CD4-positive, alpha-beta memory T cell (primary cell): ENCODE measurements at regions not wholly inside any gene's neighbourhood (a gene's known extent, or its start where the extent isn't known, plus 50 kb on each side); places are given as distances from the start of the nearest gene placed in this dataset.

Experiments used
- CTCF ChIA-PET: fragments of 350-600 bp; sonication (Branson Sonifier 250); formaldehyde crosslinking; loops from one replicate; lab custom pipeline; 2021; ENCODE audit warnings: inconsistent platforms; ENCODE audit not compliant: partially characterized antibody; lab: Charles Lee
- POLR2A ChIA-PET: fragments of 350-600 bp; sonication (Branson Sonifier 250); formaldehyde crosslinking; loops from one replicate; lab custom pipeline; 2021; ENCODE audit not compliant: partially characterized antibody; lab: Charles Lee
- DNase-seq, 5 donors: peaks; one replicate each; pipeline versions ENCODE4 v3.0.0 to v3.0.0-alpha.2; 2020 to 2022; ENCODE audit warnings: mixed read lengths in 1 of 5
- H3K27ac ChIP-seq: one replicate; pipeline ENCODE4 v1.7.0; 2013; ENCODE audit warnings: low read depth, low read length
- H3K27me3 ChIP-seq: 2 replicates; pipeline ENCODE4 v1.7.0; 2013; ENCODE audit warnings: mild to moderate bottlenecking, low read length, moderate library complexity; ENCODE audit not compliant: insufficient read depth
- H3K36me3 ChIP-seq: 2 replicates; pipeline ENCODE4 v1.7.0; 2013; ENCODE audit warnings: mild to moderate bottlenecking, low read length, moderate library complexity; ENCODE audit not compliant: insufficient read depth
- H3K4me1 ChIP-seq: 2 replicates; pipeline ENCODE4 v1.7.0; 2013; ENCODE audit warnings: mild to moderate bottlenecking, low read length, moderate library complexity; ENCODE audit not compliant: insufficient read depth
- H3K4me3 ChIP-seq, 2 donors: one replicate each; pipeline ENCODE4 v1.7.0; 2013; ENCODE audit warnings: low read length in 2 of 2, mild to moderate bottlenecking in 1 of 2
- H3K9me3 ChIP-seq, 2 donors: one replicate each; pipeline ENCODE4 v1.7.0; 2013; ENCODE audit warnings: low read length in 2 of 2, control low read depth in 1 of 2; ENCODE audit not compliant: control insufficient read depth in 1 of 2
- H3K27ac Mint-ChIP-seq, 7 donors: one replicate each; pipeline ENCODE4 v1.8.0; 2020 to 2021; ENCODE audit warnings: mixed read lengths in 7 of 7, mild to moderate bottlenecking in 6 of 7, inconsistent platforms in 3 of 7, moderate library complexity in 3 of 7
- H3K27me3 Mint-ChIP-seq, 2 donors: one replicate each; pipeline ENCODE4 v1.8.0; 2020 to 2021; ENCODE audit warnings: mixed read lengths in 2 of 2
- H3K36me3 Mint-ChIP-seq, 2 donors: one replicate each; pipeline ENCODE4 v1.8.0; 2020 to 2021; ENCODE audit warnings: mixed read lengths in 2 of 2, inconsistent platforms in 1 of 2, mild to moderate bottlenecking in 1 of 2
- H3K4me1 Mint-ChIP-seq, 4 donors: one replicate each; pipeline ENCODE4 v1.8.0; 2020 to 2021; ENCODE audit warnings: mixed read lengths in 4 of 4, mild to moderate bottlenecking in 1 of 4
- H3K4me3 Mint-ChIP-seq, 8 donors: one replicate each; pipeline ENCODE4 v1.8.0; 2020 to 2021; ENCODE audit warnings: mixed read lengths in 8 of 8, mild to moderate bottlenecking in 7 of 8, moderate library complexity in 6 of 8, inconsistent platforms in 3 of 8
- H3K9me3 Mint-ChIP-seq, 8 donors: one replicate each; pipeline ENCODE4 v1.8.0; 2020 to 2021; ENCODE audit warnings: mixed read lengths in 8 of 8, mild to moderate bottlenecking in 5 of 8, inconsistent platforms in 3 of 8, moderate library complexity in 1 of 8
- intact Hi-C: fragments of 100-400 bp; cut with micrococcal nuclease; formaldehyde crosslinking; loops from one replicate; pipeline ENCODE4 v1.15.1; 2023

GRCh38 chr6:907928-908327 is 215.0 kb upstream of the EXOC2 start:
- POLR2A ChIA-PET: no interaction called here
- no peak for DNase-seq
- no peaks in the 10 kb centered on the region for H3K36me3 ChIP-seq

GRCh38 chr6:906920-907319 is 214.0 kb upstream of the EXOC2 start:
- Mint-ChIP-seq H3K4me3 (no peak overlapping the region), H3K27me3 (peaks cover 6 to 12% of the 10 kb centered on the region in 2 donors), H3K4me1 (peaks cover 0 to under 1% (median 0%) of the 10 kb centered on the region in 4 donors), H3K9me3 (peaks cover 0 to 5% (median 0%) of the 10 kb centered on the region in 8 donors), H3K27ac (no peak overlapping the region), H3K36me3 (no peaks in the 10 kb centered on the region)
- ChIA-PET CTCF (no interaction called here), POLR2A (no interaction called here)
- DNase-seq: no peak
- no peak overlapping the region for H3K4me3 ChIP-seq
- no peaks in the 10 kb centered on the region for H3K36me3 ChIP-seq
- H3K27ac ChIP-seq: no peak overlapping the region
- intact Hi-C loops: no loop called here
- no peaks in the 10 kb centered on the region for H3K9me3 ChIP-seq
- no peaks in the 10 kb centered on the region for H3K4me1 ChIP-seq
- no peaks in the 10 kb centered on the region for H3K27me3 ChIP-seq

More at GRCh38 chr6:907928-908327, 215.0 kb upstream of the EXOC2 start:
- H3K27me3 Mint-ChIP-seq: peaks cover 8 to 19% of the 10 kb centered on the region in 2 donors
- H3K36me3 Mint-ChIP-seq: no peaks in the 10 kb centered on the region
- H3K9me3 Mint-ChIP-seq: peaks cover 0 to 5% (median 0%) of the 10 kb centered on the region in 8 donors
- H3K27me3 ChIP-seq: no peaks in the 10 kb centered on the region
- H3K4me1 Mint-ChIP-seq: peaks cover 0 to 3% (median 0%) of the 10 kb centered on the region in 4 donors
- H3K4me3 Mint-ChIP-seq: no peak overlapping the region
- H3K4me3 ChIP-seq: no peak overlapping the region
- H3K9me3 ChIP-seq: no peaks in the 10 kb centered on the region
- H3K27ac Mint-ChIP-seq: no peak overlapping the region
- H3K27ac ChIP-seq: no peak overlapping the region
- H3K4me1 ChIP-seq: no peaks in the 10 kb centered on the region
- intact Hi-C loops: no loop called here
- CTCF ChIA-PET: no interaction called here

DNA sequence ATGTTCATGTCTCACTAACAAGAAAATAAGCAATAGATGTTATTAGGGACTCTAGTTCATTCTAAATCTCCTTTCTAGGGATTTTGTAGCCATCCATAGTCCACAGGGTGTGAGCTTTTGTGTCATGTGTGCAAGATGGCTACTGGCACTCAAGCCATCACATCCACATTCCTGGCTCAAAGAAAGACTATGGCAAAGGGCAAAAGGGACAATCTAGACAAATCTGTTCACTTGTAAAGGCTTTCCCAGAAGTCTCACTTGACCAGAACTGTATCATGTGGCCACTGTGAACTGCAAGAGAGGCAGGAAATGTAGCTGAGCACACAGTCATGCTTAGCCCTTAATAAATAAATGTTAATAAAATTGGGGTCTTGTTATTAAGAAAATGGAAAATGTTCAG is 212.6 kb upstream of the EXOC2 start:
- Mint-ChIP-seq H3K4me1 (no peaks in the 10 kb centered on the region), H3K27ac (no peak overlapping the region), H3K27me3 (peaks cover 2 to 6% of the 10 kb centered on the region in 2 donors), H3K36me3 (no peaks in the 10 kb centered on the region), H3K9me3 (peaks cover 0 to 1% (median 0%) of the 10 kb centered on the region in 8 donors), H3K4me3 (no peak overlapping the region)
- Histone ChIP-seq H3K27me3 (no peaks in the 10 kb centered on the region), H3K9me3 (no peaks in the 10 kb centered on the region), H3K36me3 (no peaks in the 10 kb centered on the region), H3K4me1 (no peaks in the 10 kb centered on the region), H3K4me3 (no peak overlapping the region), H3K27ac (no peak overlapping the region)
- CTCF ChIA-PET: no interaction called here
- POLR2A ChIA-PET: no interaction called here
- no peak for DNase-seq
- intact Hi-C loops: no loop called here

- ChIA-PET POLR2A (no interaction called here), CTCF (no interaction called here)
- intact Hi-C loops: no loop called here
Measured at GRCh38 chr6:904994-905393, 212.1 kb upstream of the EXOC2 start.

GRCh38 chr6:903761-904160 is 210.8 kb upstream of the EXOC2 start:
- H3K27me3 Mint-ChIP-seq: peaks cover 4 to 6% of the 10 kb centered on the region in 2 donors
- H3K9me3 Mint-ChIP-seq: peaks cover 0 to 3% (median 0%) of the 10 kb centered on the region in 8 donors
- Histone ChIP-seq H3K27ac (no peak overlapping the region), H3K4me1 (no peaks in the 10 kb centered on the region), H3K4me3 (no peak overlapping the region), H3K9me3 (no peaks in the 10 kb centered on the region), H3K27me3 (no peaks in the 10 kb centered on the region), H3K36me3 (no peaks in the 10 kb centered on the region)
- no peaks in the 10 kb centered on the region for H3K36me3 Mint-ChIP-seq
- intact Hi-C loops: no loop called here
- no peaks in the 10 kb centered on the region for H3K4me1 Mint-ChIP-seq
- DNase-seq: no peak
- no peak overlapping the region for H3K27ac Mint-ChIP-seq
- CTCF ChIA-PET: no interaction called here
- POLR2A ChIA-PET: no interaction called here
- H3K4me3 Mint-ChIP-seq: no peak overlapping the region

More at GRCh38 chr6:904994-905393, 212.1 kb upstream of the EXOC2 start:
- Mint-ChIP-seq H3K9me3 (peaks cover 0 to 1% (median 0%) of the 10 kb centered on the region in 8 donors), H3K36me3 (no peaks in the 10 kb centered on the region), H3K27me3 (peaks cover 2 to 6% of the 10 kb centered on the region in 2 donors), H3K4me3 (no peak overlapping the region), H3K4me1 (no peaks in the 10 kb centered on the region), H3K27ac (no peak overlapping the region)
- no peaks in the 10 kb centered on the region for H3K9me3 ChIP-seq
- no peak for DNase-seq
- no peaks in the 10 kb centered on the region for H3K36me3 ChIP-seq
- H3K27me3 ChIP-seq: no peaks in the 10 kb centered on the region
- no peak overlapping the region for H3K4me3 ChIP-seq
- H3K27ac ChIP-seq: no peak overlapping the region
- H3K4me1 ChIP-seq: no peaks in the 10 kb centered on the region

DNA sequence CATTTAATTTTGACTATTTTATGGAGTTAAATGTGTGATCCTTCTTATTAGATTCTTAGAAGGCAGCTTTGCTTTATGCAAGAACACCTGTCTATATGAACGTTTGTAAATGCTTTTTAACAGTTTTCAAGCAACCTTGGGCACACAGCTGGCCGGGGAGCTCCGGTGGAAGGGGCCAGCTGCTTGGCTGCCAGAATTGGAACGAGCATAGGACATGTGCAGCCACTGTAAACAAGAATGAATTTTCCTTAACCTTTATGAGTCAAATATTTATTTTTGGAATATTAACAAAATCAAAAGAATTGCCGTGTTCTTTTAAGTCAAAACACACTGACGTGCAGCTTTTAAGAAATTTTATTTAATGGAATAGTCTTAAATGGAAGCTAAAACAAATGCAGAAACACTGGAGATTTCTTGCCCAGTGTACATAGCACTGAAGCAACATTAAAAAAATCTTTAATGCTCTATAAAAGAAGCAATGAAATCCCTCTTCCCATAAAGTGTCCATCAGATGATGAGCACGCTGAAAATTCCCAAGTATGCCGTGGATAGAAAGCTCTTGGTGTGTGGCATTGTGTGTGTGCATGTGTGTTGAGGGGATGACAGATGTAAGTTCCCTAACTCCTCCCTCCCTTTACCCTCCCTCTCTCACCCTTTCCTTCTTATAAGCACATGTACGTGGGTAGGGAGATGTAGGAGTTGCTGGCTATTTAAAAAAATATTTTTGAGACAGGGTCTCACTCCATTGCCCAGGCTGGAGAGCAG is 208.9 kb upstream of the EXOC2 start:
- Histone ChIP-seq H3K4me1 (no peaks in the 10 kb centered on the region), H3K4me3 (no peak overlapping the region), H3K27me3 (no peaks in the 10 kb centered on the region), H3K9me3 (no peaks in the 10 kb centered on the region), H3K36me3 (no peaks in the 10 kb centered on the region), H3K27ac (no peak overlapping the region)
- Mint-ChIP-seq H3K4me3 (no peak overlapping the region), H3K9me3 (peaks cover 0 to 2% (median 0%) of the 10 kb centered on the region in 8 donors), H3K36me3 (no peaks in the 10 kb centered on the region), H3K27ac (peak overlapping the region in 1 of 7 donors; percentile 10), H3K27me3 (peaks cover 9 to 13% of the 10 kb centered on the region in 2 donors), H3K4me1 (no peaks in the 10 kb centered on the region)
- ChIA-PET CTCF (no interaction called here), POLR2A (no interaction called here)
- intact Hi-C loops: no loop called here
- no peak for DNase-seq

DNA sequence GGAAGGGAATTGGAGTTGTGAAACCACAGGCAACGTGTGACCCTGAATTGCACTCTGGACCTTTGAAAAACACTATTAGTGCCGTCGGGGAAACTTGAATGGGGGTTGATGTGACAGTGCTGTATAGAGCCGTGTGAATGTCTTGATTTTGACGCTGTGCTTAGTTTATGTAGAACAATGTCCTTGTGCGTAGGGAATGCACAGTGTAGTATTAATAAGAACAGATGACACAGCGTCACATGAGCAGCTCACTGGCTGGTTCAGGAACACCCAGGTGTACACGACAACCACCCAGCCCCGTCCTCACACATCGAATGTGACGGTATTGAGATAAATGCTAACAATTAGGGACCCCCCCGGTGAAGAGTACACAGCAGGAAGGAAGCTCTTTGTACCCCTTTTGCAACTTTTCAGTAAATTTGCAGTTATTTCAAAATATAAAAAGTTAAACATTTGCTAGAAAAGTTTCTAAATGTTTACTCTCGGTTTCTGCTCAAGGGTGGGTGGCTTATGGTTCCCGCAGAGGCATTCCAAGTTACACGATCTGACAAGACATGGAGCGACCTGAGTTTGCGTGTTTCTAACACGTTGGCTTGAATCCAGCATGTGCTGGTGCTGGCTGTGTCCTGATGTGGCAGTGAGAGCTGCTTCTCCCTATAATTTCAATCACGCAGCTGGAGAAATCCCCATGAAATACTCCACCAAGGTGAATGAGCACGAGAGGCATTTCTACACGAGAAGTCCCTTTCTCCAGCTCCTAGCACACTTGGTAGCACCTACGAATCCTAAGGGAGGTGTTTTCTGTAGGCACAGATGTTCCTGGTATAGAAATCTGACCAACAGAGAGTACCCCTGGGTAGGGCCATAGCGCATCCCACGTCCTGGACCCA is 208.0 kb upstream of the EXOC2 start:
- Mint-ChIP-seq H3K36me3 (no peaks in the 10 kb centered on the region), H3K27ac (no peak overlapping the region), H3K4me1 (no peaks in the 10 kb centered on the region), H3K9me3 (peaks cover 0 to 2% (median 0%) of the 10 kb centered on the region in 8 donors), H3K4me3 (no peak overlapping the region), H3K27me3 (peaks cover 11 to 16% of the 10 kb centered on the region in 2 donors)
- intact Hi-C loops: no loop called here
- ChIA-PET CTCF (interaction anchor here (0.7 kb wide), 1 partner anchor 307 kb away, joined by 3 read pairs; no protein-coding TSS in a partner anchor), POLR2A (no interaction called here)
- DNase-seq: no peak
- Histone ChIP-seq H3K36me3 (no peaks in the 10 kb centered on the region), H3K9me3 (no peaks in the 10 kb centered on the region), H3K27me3 (no peaks in the 10 kb centered on the region), H3K4me1 (no peaks in the 10 kb centered on the region), H3K27ac (no peak overlapping the region), H3K4me3 (no peak overlapping the region)
